ENCODE measurements at regions not wholly inside any gene's neighbourhood (a gene's known extent, or its start where the extent isn't known, plus 50 kb on each side); places are given as distances from the start of the nearest gene placed in this dataset.

DNA sequence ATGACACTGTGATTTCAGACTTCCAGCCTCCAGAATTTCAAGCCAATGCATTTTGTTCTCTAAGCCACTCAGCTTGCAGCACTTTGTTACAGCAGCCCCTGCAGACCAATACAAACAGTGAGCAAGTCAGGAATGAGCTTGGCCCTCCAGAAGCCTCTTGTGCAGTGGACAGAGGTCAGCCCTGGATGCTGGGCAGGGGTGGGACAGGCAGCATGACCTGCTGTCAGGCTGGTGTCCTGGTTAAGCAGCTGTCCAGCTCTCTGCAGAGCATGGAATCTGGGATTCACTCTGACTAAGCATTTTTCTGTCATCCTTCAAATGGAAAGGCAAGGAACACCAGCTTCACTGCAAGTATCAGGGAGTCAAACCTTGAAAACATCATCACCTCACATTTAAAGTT is 85.5 kb upstream of the GDF10 start:
- TF ChIP-seq, protein P1, sequence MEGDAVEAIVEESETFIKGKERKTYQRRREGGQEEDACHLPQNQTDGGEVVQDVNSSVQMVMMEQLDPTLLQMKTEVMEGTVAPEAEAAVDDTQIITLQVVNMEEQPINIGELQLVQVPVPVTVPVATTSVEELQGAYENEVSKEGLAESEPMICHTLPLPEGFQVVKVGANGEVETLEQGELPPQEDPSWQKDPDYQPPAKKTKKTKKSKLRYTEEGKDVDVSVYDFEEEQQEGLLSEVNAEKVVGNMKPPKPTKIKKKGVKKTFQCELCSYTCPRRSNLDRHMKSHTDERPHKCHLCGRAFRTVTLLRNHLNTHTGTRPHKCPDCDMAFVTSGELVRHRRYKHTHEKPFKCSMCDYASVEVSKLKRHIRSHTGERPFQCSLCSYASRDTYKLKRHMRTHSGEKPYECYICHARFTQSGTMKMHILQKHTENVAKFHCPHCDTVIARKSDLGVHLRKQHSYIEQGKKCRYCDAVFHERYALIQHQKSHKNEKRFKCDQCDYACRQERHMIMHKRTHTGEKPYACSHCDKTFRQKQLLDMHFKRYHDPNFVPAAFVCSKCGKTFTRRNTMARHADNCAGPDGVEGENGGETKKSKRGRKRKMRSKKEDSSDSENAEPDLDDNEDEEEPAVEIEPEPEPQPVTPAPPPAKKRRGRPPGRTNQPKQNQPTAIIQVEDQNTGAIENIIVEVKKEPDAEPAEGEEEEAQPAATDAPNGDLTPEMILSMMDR (IDR thresholded peaks at IDR 0.05) = no peak
- TF ChIP-seq POLR2A (IDR thresholded peaks at IDR 0.05) = no peak
